ENCODE measurements at regions not wholly inside any gene's neighbourhood (a gene's known extent, or its start where the extent isn't known, plus 50 kb on each side); places are given as distances from the start of the nearest gene placed in this dataset.

- DNase-seq (ENCODE audit: low read depth), result no peak
Measured at GRCh38 chr1:5010236-5010635, 355.8 kb downstream of the AJAP1 start.

GRCh38 chr1:5009376-5010065, 355.1 kb downstream of the AJAP1 start:
- DNase-seq (ENCODE audit: low read depth), result no peak

More at GRCh38 chr1:5010236-5010635, 355.8 kb downstream of the AJAP1 start:
- no peak overlapping the region for H3K4me3 ChIP-seq (ENCODE audit: low read depth, low read length)

GRCh38 chr1:5005171-5005570, 350.8 kb downstream of the AJAP1 start:
- no peak for DNase-seq (ENCODE audit: low read depth)

More at GRCh38 chr1:5009376-5010065, 355.1 kb downstream of the AJAP1 start:
- H3K4me3 ChIP-seq (ENCODE audit: low read depth, low read length), result no peak overlapping the region

GRCh38 chr1:5002676-5003075, 348.3 kb downstream of the AJAP1 start:
- no peak for DNase-seq (ENCODE audit: low read depth)
- no peak overlapping the region for H3K4me3 ChIP-seq (ENCODE audit: low read depth, low read length)

More at GRCh38 chr1:5005171-5005570, 350.8 kb downstream of the AJAP1 start:
- no peak overlapping the region for H3K4me3 ChIP-seq (ENCODE audit: low read depth, low read length)

- no peak overlapping the region for H3K4me3 ChIP-seq (ENCODE audit: low read depth, low read length)
- no peak for DNase-seq (ENCODE audit: low read depth)
Measured at GRCh38 chr1:5001466-5001865, 347.1 kb downstream of the AJAP1 start.

- H3K4me3 ChIP-seq (ENCODE audit: low read depth, low read length), result no peak overlapping the region
Measured at GRCh38 chr1:4986306-4986705, 331.9 kb downstream of the AJAP1 start.

GRCh38 chr1:4984841-4985240, 330.4 kb downstream of the AJAP1 start:
- H3K4me3 ChIP-seq (ENCODE audit: low read depth, low read length), result no peak overlapping the region

More at GRCh38 chr1:4986306-4986705, 331.9 kb downstream of the AJAP1 start:
- DNase-seq (ENCODE audit: low read depth), result no peak

GRCh38 chr1:4980211-4980610, 325.8 kb downstream of the AJAP1 start:
- no peak overlapping the region for H3K4me3 ChIP-seq (ENCODE audit: low read depth, low read length)
- DNase-seq (ENCODE audit: low read depth), result no peak

More at GRCh38 chr1:4984841-4985240, 330.4 kb downstream of the AJAP1 start:
- DNase-seq (ENCODE audit: low read depth), result no peak

- no peak overlapping the region for H3K4me3 ChIP-seq (ENCODE audit: low read depth, low read length)
- no peak for DNase-seq (ENCODE audit: low read depth)
Measured at GRCh38 chr1:4978660-4979390, 324.4 kb downstream of the AJAP1 start.

- no peak overlapping the region for H3K4me3 ChIP-seq (ENCODE audit: low read depth, low read length)
- DNase-seq (ENCODE audit: low read depth), result no peak
Measured at GRCh38 chr1:4977701-4978100, 323.3 kb downstream of the AJAP1 start.

- no peak for DNase-seq (ENCODE audit: low read depth)
- no peak overlapping the region for H3K4me3 ChIP-seq (ENCODE audit: low read depth, low read length)
Measured at GRCh38 chr1:4976859-4977440, 322.5 kb downstream of the AJAP1 start.

- no peak overlapping the region for H3K4me3 ChIP-seq (ENCODE audit: low read depth, low read length)
- no peak for DNase-seq (ENCODE audit: low read depth)
Measured at GRCh38 chr1:4975856-4976255, 321.4 kb downstream of the AJAP1 start.

- DNase-seq (ENCODE audit: low read depth), result no peak
- H3K4me3 ChIP-seq (ENCODE audit: low read depth, low read length), result no peak overlapping the region
Measured at GRCh38 chr1:4974981-4975685, 320.7 kb downstream of the AJAP1 start.

- DNase-seq (ENCODE audit: low read depth), result no peak
Measured at GRCh38 chr1:4973341-4973740, 318.9 kb downstream of the AJAP1 start.

GRCh38 chr1:4972761-4973320, 318.4 kb downstream of the AJAP1 start:
- no peak overlapping the region for H3K4me3 ChIP-seq (ENCODE audit: low read depth, low read length)
- DNase-seq (ENCODE audit: low read depth), result no peak

More at GRCh38 chr1:4973341-4973740, 318.9 kb downstream of the AJAP1 start:
- H3K4me3 ChIP-seq (ENCODE audit: low read depth, low read length), result no peak overlapping the region

- no peak for DNase-seq (ENCODE audit: low read depth)
- H3K4me3 ChIP-seq (ENCODE audit: low read depth, low read length), result no peak overlapping the region
Measured at GRCh38 chr1:4971666-4972065, 317.3 kb downstream of the AJAP1 start.

GRCh38 chr1:4970532-4970931, 316.1 kb downstream of the AJAP1 start:
- DNase-seq (ENCODE audit: low read depth), result no peak
- H3K4me3 ChIP-seq (ENCODE audit: low read depth, low read length), result no peak overlapping the region

GRCh38 chr1:4969556-4970129, 315.2 kb downstream of the AJAP1 start:
- DNase-seq (ENCODE audit: low read depth), result no peak
- H3K4me3 ChIP-seq (ENCODE audit: low read depth, low read length), result no peak overlapping the region
